GM12878 (cell line): ENCODE measurements at regions not wholly inside any gene's neighbourhood (a gene's known extent, or its start where the extent isn't known, plus 50 kb on each side); places are given as distances from the start of the nearest gene placed in this dataset.

Experiments
- CREM ChIP-seq: IDR thresholded peaks from 2 replicates; pipeline ENCODE4 v1.6.1; 2014; ENCODE audit warnings: antibody characterized with exemption, low read depth
- ESRRA ChIP-seq: IDR thresholded peaks from 2 replicates; pipeline ENCODE4 v1.6.1; 2012; ENCODE audit warnings: mild to moderate bottlenecking, low read length, improper control_type of control experiment
- HDGF ChIP-seq: fragments of 450-650 bp; IDR thresholded peaks from 2 replicates; pipeline ENCODE4 v1.6.1; 2016; ENCODE audit warnings: antibody characterized with exemption
- PML ChIP-seq: IDR thresholded peaks from 2 replicates; pipeline ENCODE4 v1.6.1; 2012; ENCODE audit warnings: low read length, inconsistent platforms
- POLR2AphosphoS2 ChIP-seq: IDR thresholded peaks from 2 replicates; pipeline ENCODE4 v1.6.1; 2011; ENCODE audit warnings: low read depth, mild to moderate bottlenecking, low read length, improper control_type of control experiment, moderate library complexity
- RAD51 ChIP-seq: fragments of 450-650 bp; IDR thresholded peaks from 2 replicates; pipeline ENCODE4 v1.6.1; 2016; ENCODE audit warnings: moderate library complexity, mild to moderate bottlenecking, inconsistent platforms
- RBBP5 ChIP-seq: fragments of 200-600 bp; sonication (generic); conservative IDR thresholded peaks from 2 replicates; pipeline ENCODE4 v1.6.1; 2016
- SKIL ChIP-seq: fragments of 450-650 bp; IDR thresholded peaks from 2 replicates; pipeline ENCODE4 v1.6.1; 2017; ENCODE audit warnings: mild to moderate bottlenecking, low read depth, inconsistent platforms; ENCODE audit not compliant: poor library complexity, severe bottlenecking
- TARDBP ChIP-seq: IDR thresholded peaks from 2 replicates; pipeline ENCODE4 v1.6.1; 2016; ENCODE audit warnings: borderline replicate concordance
- ZBTB4 ChIP-seq: fragments of 450-650 bp; formaldehyde crosslinking; IDR thresholded peaks from 2 replicates; pipeline ENCODE4 v1.4.0; 2022; ENCODE audit warnings: mild to moderate bottlenecking, moderate library complexity
- TF ChIP-seq, protein P1 (sequence below): IDR thresholded peaks from 2 replicates; pipeline ENCODE4 v1.6.1; 2012; ENCODE audit warnings: improper control_type of control experiment, low read depth, low read length; ENCODE audit not compliant: insufficient replicate concordance

DNA sequence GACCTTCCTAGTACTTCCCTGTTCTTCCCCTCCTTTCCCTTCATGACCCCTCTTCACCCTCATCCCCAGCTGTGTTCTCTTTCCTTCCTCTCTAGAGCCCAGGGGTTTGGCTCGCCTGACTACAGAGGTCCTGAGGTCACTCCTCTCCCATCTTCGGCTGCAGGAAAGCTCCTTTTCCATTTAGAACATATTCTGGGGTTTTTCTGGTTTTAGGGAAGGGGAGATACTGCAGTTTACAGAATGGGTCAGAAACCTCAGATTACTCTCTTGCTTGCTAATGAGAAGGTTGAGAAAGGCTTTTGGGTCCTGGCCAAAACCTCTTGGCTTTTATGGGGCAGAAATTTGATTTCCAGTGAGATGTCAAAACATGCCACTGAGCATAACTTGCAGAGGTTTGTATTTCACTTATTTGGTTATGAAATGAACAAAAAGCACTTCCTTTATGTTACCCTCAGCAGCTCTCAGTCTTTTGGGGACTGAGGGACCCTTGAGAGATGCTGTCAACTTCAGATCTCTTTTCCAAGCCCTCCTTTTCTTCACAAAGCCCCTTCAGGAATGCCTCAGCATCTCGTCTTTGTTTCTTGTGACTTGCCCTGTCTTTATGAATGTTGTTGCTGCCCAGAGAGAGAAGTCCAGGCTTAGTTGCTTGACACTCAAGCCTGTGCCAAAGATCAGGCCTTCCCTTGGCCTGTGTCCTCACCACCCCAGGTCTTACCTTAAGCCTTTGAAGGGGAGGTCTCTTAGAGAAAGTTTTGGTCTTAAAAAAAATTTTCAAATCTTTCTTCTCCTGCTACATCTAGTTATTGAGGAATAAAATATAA lies 121.7 kb upstream of the TPM1 start (continued):
- TF ChIP-seq, protein P1, sequence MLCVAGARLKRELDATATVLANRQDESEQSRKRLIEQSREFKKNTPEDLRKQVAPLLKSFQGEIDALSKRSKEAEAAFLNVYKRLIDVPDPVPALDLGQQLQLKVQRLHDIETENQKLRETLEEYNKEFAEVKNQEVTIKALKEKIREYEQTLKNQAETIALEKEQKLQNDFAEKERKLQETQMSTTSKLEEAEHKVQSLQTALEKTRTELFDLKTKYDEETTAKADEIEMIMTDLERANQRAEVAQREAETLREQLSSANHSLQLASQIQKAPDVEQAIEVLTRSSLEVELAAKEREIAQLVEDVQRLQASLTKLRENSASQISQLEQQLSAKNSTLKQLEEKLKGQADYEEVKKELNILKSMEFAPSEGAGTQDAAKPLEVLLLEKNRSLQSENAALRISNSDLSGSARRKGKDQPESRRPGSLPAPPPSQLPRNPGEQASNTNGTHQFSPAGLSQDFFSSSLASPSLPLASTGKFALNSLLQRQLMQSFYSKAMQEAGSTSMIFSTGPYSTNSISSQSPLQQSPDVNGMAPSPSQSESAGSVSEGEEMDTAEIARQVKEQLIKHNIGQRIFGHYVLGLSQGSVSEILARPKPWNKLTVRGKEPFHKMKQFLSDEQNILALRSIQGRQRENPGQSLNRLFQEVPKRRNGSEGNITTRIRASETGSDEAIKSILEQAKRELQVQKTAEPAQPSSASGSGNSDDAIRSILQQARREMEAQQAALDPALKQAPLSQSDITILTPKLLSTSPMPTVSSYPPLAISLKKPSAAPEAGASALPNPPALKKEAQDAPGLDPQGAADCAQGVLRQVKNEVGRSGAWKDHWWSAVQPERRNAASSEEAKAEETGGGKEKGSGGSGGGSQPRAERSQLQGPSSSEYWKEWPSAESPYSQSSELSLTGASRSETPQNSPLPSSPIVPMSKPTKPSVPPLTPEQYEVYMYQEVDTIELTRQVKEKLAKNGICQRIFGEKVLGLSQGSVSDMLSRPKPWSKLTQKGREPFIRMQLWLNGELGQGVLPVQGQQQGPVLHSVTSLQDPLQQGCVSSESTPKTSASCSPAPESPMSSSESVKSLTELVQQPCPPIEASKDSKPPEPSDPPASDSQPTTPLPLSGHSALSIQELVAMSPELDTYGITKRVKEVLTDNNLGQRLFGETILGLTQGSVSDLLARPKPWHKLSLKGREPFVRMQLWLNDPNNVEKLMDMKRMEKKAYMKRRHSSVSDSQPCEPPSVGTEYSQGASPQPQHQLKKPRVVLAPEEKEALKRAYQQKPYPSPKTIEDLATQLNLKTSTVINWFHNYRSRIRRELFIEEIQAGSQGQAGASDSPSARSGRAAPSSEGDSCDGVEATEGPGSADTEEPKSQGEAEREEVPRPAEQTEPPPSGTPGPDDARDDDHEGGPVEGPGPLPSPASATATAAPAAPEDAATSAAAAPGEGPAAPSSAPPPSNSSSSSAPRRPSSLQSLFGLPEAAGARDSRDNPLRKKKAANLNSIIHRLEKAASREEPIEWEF, result no peak
- TF ChIP-seq ZBTB4 (CRISPR knock-in tag) (no peak), SKIL (no peak), HDGF (no peak), TARDBP (no peak), CREM (no peak), POLR2AphosphoS2 (no peak), PML (no peak), RBBP5 (no peak), ESRRA (no peak), RAD51 (no peak)
